ENCODE measurements at regions not wholly inside any gene's neighbourhood (a gene's known extent, or its start where the extent isn't known, plus 50 kb on each side); places are given as distances from the start of the nearest gene placed in this dataset.

DNA sequence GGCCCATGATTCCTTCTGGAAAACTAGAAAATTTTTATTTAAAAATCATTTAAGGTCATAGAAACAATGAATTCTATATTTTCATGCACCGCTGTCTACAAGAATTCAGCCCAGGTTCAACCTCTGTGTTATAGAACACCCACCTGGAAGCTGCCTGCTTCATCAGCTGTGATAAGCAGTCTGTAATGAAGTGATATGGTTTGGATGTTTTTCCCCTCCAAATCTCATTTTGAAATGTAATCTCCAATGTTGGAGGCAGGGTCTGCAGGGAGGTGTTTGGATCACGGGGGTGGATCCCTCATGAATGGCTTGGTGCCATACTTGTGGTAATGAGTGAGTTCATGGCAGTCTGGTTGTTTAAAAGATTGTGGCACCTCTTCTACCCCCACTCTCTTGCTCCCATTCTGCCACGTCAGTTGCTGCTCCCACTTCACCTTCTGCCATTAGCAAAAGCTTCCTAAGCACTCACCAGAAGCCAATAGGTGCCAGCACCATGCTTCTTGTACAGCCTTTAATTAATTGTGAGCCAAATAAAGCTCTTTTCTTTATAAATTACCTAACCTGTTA lies 55.6 kb downstream of the MRPL32 start:
- no peak for DNase-seq (ENCODE audit: low spot score)

DNA sequence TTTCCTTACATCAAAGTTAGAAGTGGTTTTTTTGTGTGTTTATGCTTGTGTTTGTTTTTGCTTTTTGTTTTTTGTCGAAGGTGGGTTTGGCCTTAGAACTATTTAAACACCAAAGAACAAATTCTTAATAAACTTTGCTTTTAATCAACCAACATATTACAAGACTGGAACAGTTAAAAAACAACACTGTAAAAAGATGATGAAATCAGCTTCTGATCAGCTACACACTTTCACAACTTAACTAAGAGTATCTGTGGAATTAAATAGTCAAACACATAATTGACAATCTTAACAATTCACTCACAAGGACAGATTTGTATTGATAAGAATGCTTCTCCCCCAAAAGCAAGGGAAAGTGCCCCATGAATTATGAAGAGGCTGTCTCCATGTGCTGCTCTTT lies 58.8 kb downstream of the MRPL32 start:
- no peak for DNase-seq (ENCODE audit: low spot score)

DNA sequence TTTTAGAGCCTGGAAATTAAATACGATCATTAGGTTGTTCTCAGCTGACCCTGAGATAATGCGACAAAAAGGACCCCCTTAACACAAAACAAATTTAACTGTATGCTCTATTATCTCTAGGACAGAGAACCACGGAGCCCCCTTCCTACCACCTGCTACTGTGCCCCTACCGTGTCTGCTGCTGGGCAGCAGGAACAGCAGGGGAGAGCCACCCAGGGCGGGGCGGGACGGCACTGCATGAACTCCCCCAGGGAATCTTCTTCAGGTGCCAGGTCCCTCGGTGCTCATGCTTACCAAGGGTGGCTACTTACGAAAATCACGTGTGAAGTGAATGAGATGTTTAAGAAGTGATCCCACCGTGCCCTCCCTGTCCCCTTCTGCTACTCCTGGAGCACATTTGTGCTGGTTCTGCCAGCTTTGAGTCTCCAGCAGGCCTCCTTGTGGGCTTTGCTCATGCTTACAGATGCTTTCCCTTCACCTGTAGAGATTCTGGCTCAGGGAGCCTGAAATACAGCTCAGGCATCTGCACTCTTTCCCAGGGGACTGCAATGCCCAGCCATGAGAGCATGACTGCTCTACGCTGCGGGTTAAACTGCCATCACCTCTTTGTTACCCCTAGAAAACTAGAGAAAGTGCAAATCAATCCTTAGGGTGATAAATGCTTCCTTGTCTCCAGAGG lies 59.9 kb downstream of the MRPL32 start:
- no peak for DNase-seq (ENCODE audit: low spot score)

DNA sequence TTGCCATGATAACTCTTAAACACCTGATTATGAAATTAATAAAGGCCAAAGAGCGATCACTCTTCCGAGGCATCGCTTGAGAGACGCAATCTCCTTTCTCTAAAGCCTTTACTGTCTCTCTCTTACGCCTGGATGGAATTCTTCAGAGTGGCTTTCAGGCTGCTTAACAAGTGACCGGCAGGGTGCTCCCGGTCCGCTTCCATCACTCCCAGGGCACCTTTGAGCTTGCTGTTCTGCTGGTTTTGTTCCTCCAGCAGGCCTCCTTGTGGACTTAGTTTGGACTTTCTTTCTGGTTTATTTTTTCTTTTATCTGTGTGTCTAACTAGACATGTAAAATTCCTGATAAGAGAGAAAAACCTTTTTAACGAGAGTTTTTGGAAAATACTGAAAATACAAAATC lies 60.9 kb downstream of the MRPL32 start:
- no peak for DNase-seq (ENCODE audit: low spot score)

DNA sequence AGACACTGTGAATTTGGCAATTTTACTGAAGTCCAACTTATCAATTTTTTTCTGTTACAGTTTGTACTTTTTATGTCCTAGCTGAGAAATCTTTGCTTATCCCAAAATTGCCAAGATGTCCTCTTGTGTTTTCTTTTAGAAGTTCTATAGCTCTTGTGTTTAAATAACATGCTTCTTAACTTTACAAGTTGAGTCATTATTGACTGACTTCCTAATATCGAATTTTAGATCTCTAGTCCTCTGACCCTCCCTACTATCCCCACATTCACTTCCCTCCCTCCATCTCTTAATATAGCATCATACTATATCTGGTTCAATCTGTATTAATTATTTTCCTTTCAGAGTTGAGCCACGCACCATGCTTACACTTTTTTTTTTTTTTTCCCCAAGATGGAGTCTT lies 61.9 kb downstream of the MRPL32 start:
- no peak for DNase-seq (ENCODE audit: low spot score)

DNA sequence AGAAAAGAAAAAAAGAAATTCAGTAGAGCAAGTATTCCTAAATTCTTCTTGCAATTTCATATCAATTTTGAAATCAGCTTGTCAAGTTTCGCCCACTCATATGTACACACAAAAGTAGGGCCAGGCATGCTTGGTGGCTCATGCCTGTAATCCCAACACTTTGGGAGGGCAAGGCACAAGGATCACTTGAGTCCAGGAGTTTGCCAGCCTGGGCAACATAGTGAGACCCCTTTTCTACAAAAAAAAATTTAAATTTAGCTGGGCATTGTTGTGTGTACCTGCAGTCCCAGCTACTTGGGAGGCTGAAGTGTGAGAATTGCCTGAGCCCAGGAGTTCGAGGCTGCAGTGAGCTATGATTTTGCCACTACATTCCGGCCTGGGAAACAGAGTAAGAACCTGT lies 65.4 kb downstream of the MRPL32 start:
- no peak for DNase-seq (ENCODE audit: low spot score)

DNA sequence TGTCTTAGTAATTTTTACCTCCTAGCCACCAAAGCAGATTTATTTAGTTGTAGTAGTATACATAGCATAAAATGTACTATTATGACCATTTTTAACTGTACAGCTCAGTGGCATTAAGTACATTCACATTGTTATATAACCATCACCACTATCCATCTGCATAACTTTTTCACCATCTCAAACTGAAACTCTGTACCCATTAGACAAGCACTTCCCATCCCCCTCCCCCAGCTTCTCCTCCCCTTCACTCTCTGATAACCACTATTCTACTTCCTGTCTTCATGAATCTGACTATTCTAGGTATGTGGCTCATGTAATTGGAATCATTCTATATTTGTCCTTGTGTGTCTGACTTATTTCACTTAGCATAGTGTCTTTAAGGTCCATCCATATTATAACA lies 71.9 kb downstream of the MRPL32 start:
- no peak for DNase-seq (ENCODE audit: low spot score)

DNA sequence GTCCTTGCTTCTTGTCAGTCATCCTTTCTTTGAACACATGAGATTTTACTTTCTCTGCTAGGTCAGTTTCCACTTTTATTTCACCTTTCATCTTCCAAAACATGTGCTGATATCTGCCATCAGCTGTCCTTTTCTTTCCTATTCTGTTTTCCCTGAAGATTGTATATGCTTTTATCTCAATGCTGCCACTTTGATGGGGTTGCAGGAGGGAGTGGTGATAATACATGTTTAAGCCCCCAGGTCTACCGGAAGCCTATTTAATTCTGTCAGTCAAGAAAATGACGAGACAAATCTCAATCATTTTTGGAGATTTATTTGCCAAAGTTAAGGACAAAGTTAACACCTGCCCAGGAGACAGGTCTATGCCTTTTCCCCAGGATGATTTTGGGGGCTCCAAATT lies 73.8 kb downstream of the MRPL32 start:
- DNase-seq (ENCODE audit: low spot score), result no peak

DNA sequence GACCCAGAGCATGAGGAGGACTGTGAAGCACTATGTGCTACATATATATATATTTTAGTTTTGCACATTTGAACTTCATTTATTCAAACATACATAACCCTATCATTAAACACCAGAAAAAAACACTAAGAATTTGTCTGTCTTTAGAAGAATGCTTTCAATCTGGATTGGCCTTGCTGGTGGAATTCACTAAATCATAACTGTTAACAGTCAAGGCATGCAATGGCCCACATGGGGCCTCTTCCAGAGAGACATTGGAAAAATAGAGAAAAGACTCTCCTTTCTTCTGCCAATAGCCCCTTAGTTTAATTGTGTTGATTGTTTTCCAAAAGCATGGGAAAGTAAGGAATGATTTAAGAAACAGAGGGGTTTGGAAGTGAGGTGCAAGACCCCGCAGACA lies 77.9 kb downstream of the MRPL32 start:
- DNase-seq (ENCODE audit: low spot score), result no peak

DNA sequence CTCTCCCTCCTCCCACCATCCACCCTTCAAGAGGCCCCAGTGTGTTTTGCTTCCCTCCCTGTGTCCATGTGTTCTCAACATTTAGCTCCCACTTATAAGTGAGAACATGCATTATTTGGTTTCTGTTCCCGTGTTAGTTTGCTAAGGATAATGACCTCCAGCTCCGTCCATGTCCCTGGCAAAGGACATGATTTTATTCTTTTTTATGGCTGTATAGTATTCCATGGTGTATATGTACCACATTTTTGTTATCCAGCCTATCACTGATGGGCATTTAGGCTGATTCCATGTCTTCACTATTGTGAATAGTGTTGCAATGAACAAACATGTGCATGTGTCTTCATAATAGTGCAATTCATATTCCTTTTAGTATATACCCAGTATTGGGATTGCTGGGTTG lies 79.7 kb downstream of the MRPL32 start:
- DNase-seq (ENCODE audit: low spot score), result no peak

DNA sequence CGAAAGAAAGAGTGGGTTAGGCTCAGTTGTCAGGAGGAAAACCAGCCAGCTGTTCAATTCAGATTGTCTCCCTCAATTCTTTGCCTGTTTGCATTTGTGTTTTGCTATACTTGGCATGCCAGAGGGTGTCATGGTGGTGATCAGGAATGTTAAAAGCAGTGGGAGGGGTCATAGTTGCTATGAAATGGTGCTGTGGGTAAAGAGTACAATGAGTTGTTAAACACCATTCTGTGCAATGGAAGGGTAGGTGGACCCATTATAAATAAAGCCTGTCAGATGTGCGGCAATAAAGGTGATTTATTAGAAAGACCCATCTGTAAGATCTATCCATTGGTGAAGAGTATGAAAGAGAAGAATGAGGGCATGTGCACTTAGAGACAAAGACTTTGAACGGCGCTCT lies 82.2 kb downstream of the MRPL32 start:
- peak; percentile 33 for DNase-seq (ENCODE audit: low spot score)

DNA sequence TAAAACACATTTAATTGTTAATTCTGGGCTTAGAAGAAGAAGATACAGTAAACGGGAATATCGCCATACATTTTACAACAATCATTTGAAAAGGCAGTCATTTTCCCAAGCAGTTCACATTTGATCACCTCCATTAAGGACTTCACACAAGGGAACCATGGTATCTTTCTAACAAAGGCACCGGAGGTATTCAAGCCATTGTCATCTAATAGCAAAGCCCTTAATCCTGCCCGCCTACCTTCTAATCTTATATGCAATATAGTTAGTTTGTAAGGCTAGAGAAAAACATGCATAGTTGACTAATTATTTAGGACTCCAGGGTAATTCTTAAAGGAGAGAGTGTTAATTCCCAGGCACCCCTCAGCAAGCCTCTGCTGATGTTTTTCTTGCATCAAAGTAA lies 83.1 kb downstream of the MRPL32 start:
- no peak for DNase-seq (ENCODE audit: low spot score)

DNA sequence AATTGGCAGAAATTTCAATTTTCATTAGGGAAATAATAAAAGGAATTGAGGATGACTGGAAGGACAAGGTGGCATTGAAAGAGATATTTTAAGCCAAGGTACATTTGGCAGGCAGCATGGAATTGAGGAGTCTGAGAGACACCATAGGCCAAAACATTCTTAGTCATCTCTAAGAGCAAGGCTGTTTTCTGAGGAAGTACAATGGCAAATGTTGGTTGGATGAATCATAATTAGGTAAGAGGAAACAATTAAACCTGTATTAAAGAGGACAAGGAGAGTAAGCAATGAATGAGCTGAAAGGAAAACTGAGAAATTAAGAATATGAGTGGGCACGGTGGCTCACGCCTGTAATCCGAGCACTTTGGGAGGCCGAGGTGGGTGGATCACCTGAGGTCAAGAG lies 86.3 kb downstream of the MRPL32 start:
- DNase-seq (ENCODE audit: low spot score), result peak; percentile 22

DNA sequence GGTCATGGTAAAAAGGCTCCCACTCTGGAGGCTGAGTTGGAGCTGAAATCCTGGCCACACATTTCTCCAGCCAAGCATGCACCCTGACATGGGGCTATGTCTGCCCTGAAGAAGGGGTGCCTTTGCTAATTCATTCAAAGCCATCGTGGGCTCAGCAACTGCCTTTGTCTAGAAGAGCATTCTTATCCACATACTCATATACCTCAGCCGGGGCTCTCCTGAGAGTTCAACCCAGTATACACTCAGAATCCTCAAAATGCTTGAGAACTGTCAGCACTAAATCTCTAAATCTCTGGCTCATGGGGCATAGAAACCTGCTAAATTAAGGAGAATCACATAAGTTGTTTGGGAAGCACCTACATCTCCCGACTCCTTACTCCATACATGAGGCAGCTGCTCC lies 89.3 kb downstream of the MRPL32 start:
- DNase-seq (ENCODE audit: low spot score), result no peak

DNA sequence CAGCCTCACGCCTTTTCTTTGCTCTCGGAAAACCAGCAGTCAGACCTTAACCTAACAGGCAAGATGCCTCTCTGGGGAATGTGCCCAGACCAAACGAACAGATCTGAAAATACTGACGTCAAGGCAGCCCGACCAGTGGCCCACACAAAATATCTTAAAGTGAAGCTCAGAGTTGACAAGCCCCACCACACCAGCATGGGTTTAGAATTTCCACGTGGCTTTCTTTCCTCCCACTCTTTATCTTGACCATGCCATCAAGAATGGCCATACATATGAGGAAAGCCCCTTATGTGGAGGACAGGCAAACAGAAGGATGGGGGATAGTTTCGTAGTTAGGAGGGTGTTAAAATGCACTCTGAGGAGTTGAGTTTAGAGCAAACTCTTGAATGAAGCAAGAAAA lies 89.8 kb downstream of the MRPL32 start:
- no peak for DNase-seq (ENCODE audit: low spot score)

DNA sequence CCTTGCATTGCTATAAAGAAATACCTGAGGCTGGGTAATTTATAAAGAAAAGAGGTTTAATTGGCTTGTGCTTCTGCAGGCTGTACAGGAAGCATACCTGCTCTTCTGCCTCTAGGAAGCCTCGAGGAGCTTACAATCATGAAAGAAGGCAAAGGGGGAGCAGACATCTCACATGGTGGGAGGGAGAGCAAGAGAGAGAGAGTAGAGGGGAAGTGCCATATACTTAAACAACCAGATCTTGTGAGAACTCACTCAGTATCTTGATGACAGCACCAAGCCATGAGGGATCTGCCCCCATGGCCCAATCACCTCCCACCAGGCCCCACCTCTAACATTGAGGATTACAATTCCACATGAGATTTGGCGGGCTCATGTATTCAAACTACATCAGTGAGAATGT lies 79.1 kb upstream of the HECW1 start:
- DNase-seq (ENCODE audit: low spot score), result no peak

DNA sequence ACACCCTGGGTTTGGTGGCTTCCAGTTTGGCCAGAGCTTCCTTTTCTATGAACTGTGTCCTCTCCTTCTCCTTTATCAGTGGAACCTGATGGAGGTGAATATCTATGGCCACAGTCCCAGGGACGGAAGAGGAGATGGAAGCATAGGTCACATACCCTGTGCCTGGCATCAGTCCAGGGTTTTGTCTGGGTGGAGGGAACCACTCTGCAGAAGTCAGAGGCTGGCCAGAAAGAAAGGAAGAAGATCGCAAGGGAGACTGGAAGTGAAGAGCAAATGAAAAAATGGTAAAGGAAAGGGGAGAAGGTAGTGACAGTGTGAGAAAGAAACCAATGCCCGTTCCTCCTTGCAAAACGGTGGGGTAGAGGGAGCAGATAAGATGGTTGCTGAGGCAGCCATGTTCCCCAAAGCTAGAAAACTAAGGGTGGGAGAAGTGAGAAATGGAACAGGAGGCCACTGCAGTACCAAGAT lies 77.9 kb upstream of the HECW1 start:
- DNase-seq (ENCODE audit: low spot score), result no peak

DNA sequence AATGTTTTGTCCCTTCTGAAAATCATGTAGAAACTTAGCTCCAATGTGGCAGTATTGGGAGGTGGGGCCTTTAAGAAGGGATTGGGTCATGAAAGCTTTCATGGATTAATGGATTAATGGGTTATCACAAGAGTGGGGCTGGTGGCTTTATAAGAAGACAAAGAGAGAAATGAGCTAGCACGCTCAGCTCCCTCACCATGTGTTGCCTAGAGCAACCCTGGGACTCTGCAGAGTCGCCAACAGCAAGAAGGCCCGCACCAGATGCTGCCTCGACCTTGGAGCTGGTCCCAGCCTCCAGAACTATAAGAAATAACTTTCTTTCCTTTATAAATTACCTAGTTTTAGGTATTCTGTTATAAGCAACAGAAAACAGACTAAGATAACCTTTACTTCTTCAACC lies 74.9 kb upstream of the HECW1 start:
- DNase-seq (ENCODE audit: low spot score), result no peak

DNA sequence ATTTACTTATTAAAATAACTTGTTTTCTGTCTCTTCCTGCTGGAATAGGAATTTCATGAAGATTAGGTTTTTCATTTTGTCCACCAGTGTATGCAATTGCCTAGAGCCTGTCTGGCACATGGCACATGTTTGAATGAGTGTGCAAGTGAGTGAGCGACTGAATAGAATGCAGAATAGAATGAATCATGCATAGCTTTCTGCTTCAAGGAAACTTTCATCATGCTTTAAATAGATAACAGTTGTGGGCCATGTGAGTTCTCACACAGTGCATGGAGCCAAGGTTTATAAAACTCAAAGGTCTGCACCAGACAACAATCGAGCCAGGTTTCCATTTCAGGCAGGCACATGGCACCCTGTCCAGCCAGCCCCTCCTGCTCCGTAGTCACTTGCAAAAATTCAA lies 74.2 kb upstream of the HECW1 start:
- DNase-seq (ENCODE audit: low spot score), result no peak

DNA sequence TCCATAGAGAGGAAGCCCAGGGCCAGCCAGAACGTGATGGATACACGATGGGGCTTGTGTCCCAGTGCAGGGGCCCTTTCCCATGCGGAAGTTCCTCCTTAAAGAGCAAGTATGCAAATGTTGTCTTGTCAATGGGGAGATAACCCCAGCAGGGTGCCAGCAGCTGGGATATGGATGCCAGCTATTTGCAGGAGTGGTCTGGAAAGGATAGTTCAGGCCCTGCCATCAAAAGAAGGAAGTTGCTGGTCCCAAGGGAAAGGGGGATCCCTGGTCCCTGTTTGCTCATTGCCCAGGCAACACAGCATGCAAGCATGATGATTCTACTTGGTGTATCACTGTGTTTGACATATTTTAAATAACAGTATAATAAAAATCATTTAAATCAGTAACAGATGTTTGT lies 73.1 kb upstream of the HECW1 start:
- no peak for DNase-seq (ENCODE audit: low spot score)

DNA sequence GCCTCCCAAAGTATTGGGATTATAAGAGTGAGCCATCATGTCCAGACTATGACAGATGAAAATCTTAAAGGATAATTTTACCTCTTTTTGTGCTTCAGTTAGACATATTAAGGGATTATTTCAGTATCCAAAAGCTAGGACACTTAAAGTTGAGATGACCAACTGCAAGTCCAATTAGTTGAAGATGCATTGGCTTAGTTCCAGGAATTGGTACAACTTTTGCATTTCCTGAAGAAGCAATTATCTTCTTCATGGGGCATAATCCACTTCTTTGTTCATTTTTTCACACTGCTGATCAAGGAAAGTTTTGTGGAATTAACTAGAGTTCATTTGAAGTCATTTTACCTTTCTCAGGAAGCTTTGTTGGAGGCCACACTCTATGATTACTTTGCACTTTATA lies 72.0 kb upstream of the HECW1 start:
- DNase-seq (ENCODE audit: low spot score), result no peak

DNA sequence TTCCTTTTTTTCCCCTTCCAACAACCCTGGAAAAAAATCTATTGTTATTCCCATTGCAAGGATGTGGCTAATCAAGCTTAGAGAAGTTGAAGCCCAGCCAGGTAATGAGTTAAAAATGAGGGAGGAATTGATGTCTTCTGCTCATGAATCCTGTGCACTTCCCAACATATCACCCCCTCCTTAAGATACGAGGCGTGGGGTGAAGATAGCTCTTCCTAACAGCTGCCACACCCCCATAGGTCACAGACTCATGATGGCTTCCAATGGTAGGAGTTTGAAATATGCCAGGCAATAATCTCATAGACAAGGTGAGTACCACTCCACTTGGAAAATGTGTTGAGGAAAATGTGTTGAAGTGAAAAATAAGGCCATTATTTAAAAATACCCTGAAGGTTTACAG lies 71.3 kb upstream of the HECW1 start:
- DNase-seq (ENCODE audit: low spot score), result no peak

DNA sequence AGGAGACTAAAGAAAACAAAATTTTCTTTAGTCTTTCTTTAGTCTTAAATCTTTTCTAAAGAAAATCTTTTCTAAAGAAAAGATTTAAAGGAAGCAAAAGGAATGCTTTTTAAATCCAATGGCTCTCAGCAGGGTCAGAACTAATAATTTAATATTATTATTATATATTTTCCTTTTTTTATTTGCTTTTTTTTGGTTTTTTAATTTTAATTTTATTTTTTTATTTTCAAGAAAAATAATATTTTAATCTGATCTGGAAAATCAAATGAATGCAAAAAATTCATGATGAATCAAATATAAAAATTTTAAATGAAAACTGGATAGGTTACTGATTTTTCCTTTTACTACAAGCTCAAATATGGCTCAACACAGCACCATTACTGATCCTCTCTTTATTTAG lies 70.7 kb upstream of the HECW1 start:
- DNase-seq (ENCODE audit: low spot score), result no peak

DNA sequence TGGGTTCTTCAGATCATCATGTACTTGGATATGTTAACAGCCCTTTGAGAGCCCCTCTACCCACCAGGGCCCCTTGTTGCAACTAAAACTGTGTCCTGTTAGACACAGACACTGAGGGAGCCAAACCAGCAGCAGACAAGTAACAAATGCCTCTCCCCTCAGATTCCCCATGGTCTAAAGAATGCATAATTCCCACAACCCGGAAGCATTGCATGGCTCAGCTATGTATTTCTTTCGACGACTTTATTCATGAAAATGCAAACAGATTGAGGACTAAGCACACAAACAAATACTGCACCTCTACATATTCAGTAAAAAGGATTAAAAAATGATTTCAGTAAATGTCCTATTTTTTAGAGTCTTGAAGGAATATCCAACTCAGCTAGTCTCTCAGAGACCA lies 70.1 kb upstream of the HECW1 start:
- DNase-seq (ENCODE audit: low spot score), result no peak

Measured in SW480 (cell line).